GM21723 (cell line): ENCODE measurements at regions not wholly inside any gene's neighbourhood (a gene's known extent, or its start where the extent isn't known, plus 50 kb on each side); places are given as distances from the start of the nearest gene placed in this dataset.
A peak's percentile ranks its signal among the peaks of the same experiment; 100 is the strongest.

Source experiments
- ATAC-seq: cut with Tn5 transposase; IDR thresholded peaks from one replicate; pipeline ENCODE4 v1.9.1; 2021; ENCODE audit warnings: mild to moderate bottlenecking, moderate library complexity; ENCODE audit not compliant: unreplicated experiment

- ATAC-seq: no peak
Measured at GRCh38 chr5:56440871-56441740, 208.0 kb upstream of the ANKRD55 start.

- no peak for ATAC-seq
Measured at GRCh38 chr5:56434986-56435385, 201.9 kb upstream of the ANKRD55 start.

- no peak for ATAC-seq
Measured at GRCh38 chr5:56433039-56433617, 200.0 kb upstream of the ANKRD55 start.

- no peak for ATAC-seq
Measured at GRCh38 chr5:56432321-56432720, 199.2 kb upstream of the ANKRD55 start.

- ATAC-seq: no peak
Measured at GRCh38 chr5:56430422-56430821, 197.3 kb upstream of the ANKRD55 start.

GRCh38 chr5:56429110-56429561, 196.0 kb upstream of the ANKRD55 start:
- no peak for ATAC-seq

- ATAC-seq: no peak
Measured at GRCh38 chr5:56426693-56427092, 193.6 kb upstream of the ANKRD55 start.

GRCh38 chr5:56422076-56422762, 189.1 kb upstream of the ANKRD55 start:
- ATAC-seq: no peak

GRCh38 chr5:56421246-56422075, 188.3 kb upstream of the ANKRD55 start:
- ATAC-seq: no peak

- no peak for ATAC-seq
Measured at GRCh38 chr5:56420323-56420722, 187.2 kb upstream of the ANKRD55 start.

GRCh38 chr5:56419667-56420066, 186.5 kb upstream of the ANKRD55 start:
- ATAC-seq: no peak

- peak; percentile 73 for ATAC-seq
Measured at GRCh38 chr5:56415356-56415765, 182.2 kb upstream of the ANKRD55 start.

- no peak for ATAC-seq
Measured at GRCh38 chr5:56414066-56414465, 180.9 kb upstream of the ANKRD55 start.

GRCh38 chr5:56413546-56413945, 180.4 kb upstream of the ANKRD55 start:
- ATAC-seq: no peak

GRCh38 chr5:56412601-56413379, 179.7 kb upstream of the ANKRD55 start:
- peak; percentile 91 for ATAC-seq

GRCh38 chr5:56410696-56411095, 177.6 kb upstream of the ANKRD55 start:
- no peak for ATAC-seq

GRCh38 chr5:56409331-56410190, 176.4 kb upstream of the ANKRD55 start:
- no peak for ATAC-seq

- no peak for ATAC-seq
Measured at GRCh38 chr5:56406838-56407237, 173.7 kb upstream of the ANKRD55 start.

GRCh38 chr5:56406221-56406620, 173.1 kb upstream of the ANKRD55 start:
- ATAC-seq: no peak
